ENCODE measurements at regions not wholly inside any gene's neighbourhood (a gene's known extent, or its start where the extent isn't known, plus 50 kb on each side); places are given as distances from the start of the nearest gene placed in this dataset.

GRCh38 chr17:52368886-52369285, 210.4 kb upstream of the CA10 start:
- no peak for TF ChIP-seq POLR2A (IDR thresholded peaks at IDR 0.05)
- no peak for TF ChIP-seq CTCF (IDR thresholded peaks at IDR 0.05)
- DNase-seq = no peak
- intact Hi-C loops (cut with DNase I) = no loop called here
- no peaks in the 10 kb centered on the region for H3K27me3 ChIP-seq
- H3K4me1 ChIP-seq = no peaks in the 10 kb centered on the region
- H3K9me3 ChIP-seq = no peaks in the 10 kb centered on the region
- no peaks in the 10 kb centered on the region for H3K36me3 ChIP-seq
- H3K27ac ChIP-seq = no peak overlapping the region
- no peak overlapping the region for H3K4me3 ChIP-seq (replicated peaks in 1 of 3)
- 84 to 86% methylated on average over 7 of the region's 7 CpGs for WGBS, 2 donors

- intact Hi-C loops (cut with DNase I) = no loop called here
- no peaks in the 10 kb centered on the region for H3K4me1 ChIP-seq
- no peaks in the 10 kb centered on the region for H3K27me3 ChIP-seq
- H3K36me3 ChIP-seq = no peaks in the 10 kb centered on the region
- 84 to 85% methylated on average over 2 of the region's 2 CpGs for WGBS, 2 donors
- no peak for TF ChIP-seq POLR2A (IDR thresholded peaks at IDR 0.05)
- TF ChIP-seq CTCF (IDR thresholded peaks at IDR 0.05) = no peak
- H3K4me3 ChIP-seq (replicated peaks in 1 of 3) = no peak overlapping the region
- no peak overlapping the region for H3K27ac ChIP-seq
- no peak for DNase-seq
- H3K9me3 ChIP-seq = no peaks in the 10 kb centered on the region
Measured at GRCh38 chr17:52357854-52358253, 199.3 kb upstream of the CA10 start.

- no peak for DNase-seq
- Histone ChIP-seq H3K36me3 (no peaks in the 10 kb centered on the region), H3K4me1 (no peaks in the 10 kb centered on the region), H3K27ac (no peak overlapping the region), H3K27me3 (no peaks in the 10 kb centered on the region), H3K9me3 (no peaks in the 10 kb centered on the region), H3K4me3 (replicated peaks in 1 of 3) (no peak overlapping the region)
- TF ChIP-seq POLR2A (IDR thresholded peaks at IDR 0.05) = no peak
- no peak for TF ChIP-seq CTCF (IDR thresholded peaks at IDR 0.05)
- intact Hi-C loops (cut with DNase I) = no loop called here
- 66 to 67% methylated on average over 4 of the region's 4 CpGs for WGBS, 2 donors
Measured at GRCh38 chr17:52336796-52337195, 178.3 kb upstream of the CA10 start.

GRCh38 chr17:52306314-52306713, 147.8 kb upstream of the CA10 start:
- H3K4me1 ChIP-seq = no peaks in the 10 kb centered on the region
- no peaks in the 10 kb centered on the region for H3K36me3 ChIP-seq
- H3K27ac ChIP-seq = no peak overlapping the region
- DNase-seq = no peak
- no peak for TF ChIP-seq CTCF (IDR thresholded peaks at IDR 0.05)
- no peak for TF ChIP-seq POLR2A (IDR thresholded peaks at IDR 0.05)
- H3K9me3 ChIP-seq = no peaks in the 10 kb centered on the region
- 65 to 86% methylated on average over 1 of the region's 1 CpG for WGBS, 2 donors
- no peaks in the 10 kb centered on the region for H3K27me3 ChIP-seq
- no peak overlapping the region for H3K4me3 ChIP-seq (replicated peaks in 1 of 3)
- intact Hi-C loops (cut with DNase I) = no loop called here

- intact Hi-C loops (cut with DNase I) = no loop called here
- no peaks in the 10 kb centered on the region for H3K4me1 ChIP-seq
- H3K36me3 ChIP-seq = no peaks in the 10 kb centered on the region
- H3K27me3 ChIP-seq = no peaks in the 10 kb centered on the region
- no peak overlapping the region for H3K4me3 ChIP-seq (replicated peaks in 1 of 3)
- WGBS, 2 donors = 88 to 92% methylated on average over 3 of the region's 3 CpGs
- no peak overlapping the region for H3K27ac ChIP-seq
- no peak for DNase-seq
- H3K9me3 ChIP-seq = no peaks in the 10 kb centered on the region
- TF ChIP-seq POLR2A (IDR thresholded peaks at IDR 0.05) (no peak), CTCF (IDR thresholded peaks at IDR 0.05) (no peak)
Measured at GRCh38 chr17:52298881-52299280, 140.4 kb upstream of the CA10 start.

Measured in thyroid gland (tissue), 4 donors.